H9 (cell line): ENCODE measurements at regions not wholly inside any gene's neighbourhood (a gene's known extent, or its start where the extent isn't known, plus 50 kb on each side); places are given as distances from the start of the nearest gene placed in this dataset.
A peak's percentile ranks its signal among the peaks of the same experiment; 100 is the strongest.

Experiments
- DNase-seq: peaks from one replicate; pipeline ENCODE4 v3.0.0-alpha.2; 2017
- H2AFZ ChIP-seq: one replicate; pipeline ENCODE4 v1.6.1; 2013; ENCODE audit warnings: mild to moderate bottlenecking, low read length, control low read depth, moderate library complexity
- H2AK5ac ChIP-seq: 2 replicates; pipeline ENCODE4 v1.6.1; 2013; ENCODE audit warnings: low read length, control low read depth, mixed read lengths; ENCODE audit not compliant: insufficient read length
- H2BK120ac ChIP-seq: one replicate; pipeline ENCODE4 v1.6.1; 2013; ENCODE audit warnings: low read depth, mild to moderate bottlenecking, low read length, control low read depth, inconsistent platforms; ENCODE audit not compliant: poor library complexity, severe bottlenecking
- H2BK12ac ChIP-seq: 2 replicates; pipeline ENCODE4 v1.6.1; 2013; ENCODE audit warnings: low read length, control low read depth, mixed read lengths, low read depth; ENCODE audit not compliant: insufficient read length
- H2BK15ac ChIP-seq: 2 replicates; pipeline ENCODE4 v1.6.1; 2013; ENCODE audit warnings: low read depth, low read length, control low read depth
- H2BK20ac ChIP-seq: one replicate; pipeline ENCODE4 v1.6.1; 2013; ENCODE audit warnings: low read depth, mild to moderate bottlenecking, low read length, control low read depth, inconsistent platforms; ENCODE audit not compliant: poor library complexity, severe bottlenecking
- H2BK5ac ChIP-seq: 2 replicates; pipeline ENCODE4 v1.6.1; 2013; ENCODE audit warnings: low read length, control low read depth, mixed read lengths; ENCODE audit not compliant: insufficient read length
- H3K14ac ChIP-seq: 2 replicates; pipeline ENCODE4 v1.6.1; 2013; ENCODE audit warnings: low read length, control low read depth; ENCODE audit not compliant: insufficient read depth
- H3K18ac ChIP-seq: 2 replicates; pipeline ENCODE4 v1.6.1; 2013; ENCODE audit warnings: low read depth, mild to moderate bottlenecking, mixed read lengths, low read length, control low read depth; ENCODE audit not compliant: insufficient read length
- H3K23ac ChIP-seq: 2 replicates; pipeline ENCODE4 v1.6.1; 2013; ENCODE audit warnings: low read length, control low read depth, mixed read lengths, low read depth; ENCODE audit not compliant: insufficient read length
- H3K23me2 ChIP-seq: 2 replicates; pipeline ENCODE4 v1.6.1; 2013; ENCODE audit warnings: low read depth, mild to moderate bottlenecking, mixed read lengths, low read length, control low read depth; ENCODE audit not compliant: insufficient read length, poor library complexity, severe bottlenecking
- H3K27ac ChIP-seq: 2 replicates; pipeline ENCODE4 v1.5.1; 2013; ENCODE audit warnings: low read length, control low read depth, mixed read lengths, low read depth; ENCODE audit not compliant: insufficient read length
- H3K27me3 ChIP-seq: 2 replicates; pipeline ENCODE4 v1.6.1; 2013; ENCODE audit warnings: low read length, control low read depth, inconsistent platforms; ENCODE audit not compliant: insufficient read depth
- H3K4ac ChIP-seq: 2 replicates; pipeline ENCODE4 v1.6.1; 2013; ENCODE audit warnings: low read depth, mild to moderate bottlenecking, control low read depth, inconsistent platforms, low read length, moderate library complexity
- H3K4me1 ChIP-seq: 2 replicates; pipeline ENCODE4 v1.6.1; 2013; ENCODE audit warnings: low read length, control low read depth, inconsistent platforms; ENCODE audit not compliant: insufficient read depth
- H3K4me2 ChIP-seq: 2 replicates; pipeline ENCODE4 v1.6.1; 2013; ENCODE audit warnings: low read length, control low read depth, mixed read lengths; ENCODE audit not compliant: insufficient read length, insufficient read depth
- H3K56ac ChIP-seq: 2 replicates; pipeline ENCODE4 v1.6.1; 2013; ENCODE audit warnings: low read depth, mild to moderate bottlenecking, mixed read lengths, low read length, control low read depth; ENCODE audit not compliant: insufficient read length
- H3K79me1 ChIP-seq: 2 replicates; pipeline ENCODE4 v1.6.1; 2013; ENCODE audit warnings: low read depth, mild to moderate bottlenecking, moderate library complexity, low read length, control low read depth, inconsistent platforms; ENCODE audit not compliant: insufficient read depth, poor library complexity, severe bottlenecking
- H3K79me2 ChIP-seq: 2 replicates; pipeline ENCODE4 v1.6.1; 2013; ENCODE audit warnings: low read length, control low read depth, inconsistent platforms; ENCODE audit not compliant: insufficient read depth
- H3K9ac ChIP-seq: 2 replicates; pipeline ENCODE4 v1.6.1; 2013; ENCODE audit warnings: low read length, control low read depth, mixed read lengths; ENCODE audit not compliant: insufficient read length; ENCODE audit errors: extremely low read depth
- H3K9me3 ChIP-seq: one replicate; pipeline ENCODE4 v1.6.1; 2013; ENCODE audit warnings: low read depth, low read length, inconsistent platforms; ENCODE audit not compliant: control insufficient read depth
- H3T11ph ChIP-seq: one replicate; pipeline ENCODE4 v1.6.1; 2013; ENCODE audit warnings: mild to moderate bottlenecking, low read length, control low read depth, inconsistent platforms
- H4K20me1 ChIP-seq: one replicate; pipeline ENCODE4 v1.6.1; 2013; ENCODE audit not compliant: control insufficient read depth, insufficient read length, insufficient read depth
- H4K5ac ChIP-seq: 2 replicates; pipeline ENCODE4 v1.6.1; 2013; ENCODE audit warnings: low read depth, mild to moderate bottlenecking, mixed read lengths, low read length, control low read depth; ENCODE audit not compliant: insufficient read length
- H4K8ac ChIP-seq: replicated peaks from 2 replicates; pipeline ENCODE4 v1.6.1; 2013; ENCODE audit warnings: low read length, control low read depth, mixed read lengths, low read depth; ENCODE audit not compliant: insufficient read length
- H4K91ac ChIP-seq: 2 replicates; pipeline ENCODE4 v1.6.1; 2013; ENCODE audit warnings: low read depth, mild to moderate bottlenecking, moderate library complexity, mixed read lengths, low read length, control low read depth; ENCODE audit not compliant: insufficient read length
- H3K27ac Mint-ChIP-seq, 3 experiments: 2 replicates in 2 of 3; 3 replicates in 1 of 3; pipeline ENCODE4 v1.8.0; 2020 to 2021; ENCODE audit warnings: mixed read lengths in 3 of 3, mild to moderate bottlenecking in 1 of 3, moderate library complexity in 1 of 3
- H3K27me3 Mint-ChIP-seq: 2 replicates; pipeline ENCODE4 v1.8.0; 2021; ENCODE audit warnings: low read depth, mild to moderate bottlenecking, moderate library complexity, mixed read lengths
- H3K36me3 Mint-ChIP-seq, 3 experiments: 2 replicates in 2 of 3; 3 replicates in 1 of 3; pipeline ENCODE4 v1.8.0; 2020 to 2021; ENCODE audit warnings: low read depth in 3 of 3, mixed read lengths in 3 of 3; ENCODE audit not compliant: insufficient read depth in 1 of 3
- H3K4me1 Mint-ChIP-seq, 2 experiments: 2 replicates each; pipeline ENCODE4 v1.8.0; 2020; ENCODE audit warnings: mixed read lengths in 2 of 2
- H3K4me3 Mint-ChIP-seq, 2 experiments: 2 replicates in 1 of 2; 3 replicates in 1 of 2; pipeline ENCODE4 v1.8.0; 2020 to 2021; ENCODE audit warnings: mild to moderate bottlenecking in 2 of 2, mixed read lengths in 2 of 2, moderate library complexity in 1 of 2
- H3K9me3 Mint-ChIP-seq, 2 experiments: 2 replicates in 1 of 2; 3 replicates in 1 of 2; pipeline ENCODE4 v1.8.0; 2020; ENCODE audit warnings: mild to moderate bottlenecking in 2 of 2, mixed read lengths in 2 of 2, moderate library complexity in 1 of 2
- WGBS: extraction: QIAGEN DNeasy Blood & Tissue Kit; methylation state at CpG from one replicate; pipeline ENCODE4 v1.1.7; 2013; ENCODE audit warnings: missing lambda C conversion rate, low lambda C conversion rate, mixed read lengths; ENCODE audit not compliant: insufficient read length; ENCODE audit errors: extremely low coverage; 5-methylcytosine and 5-hydroxymethylcytosine counted together
- TF ChIP-seq, protein P1 (sequence below): fragments of 200-600 bp; sonication (generic); conservative IDR thresholded peaks from 3 replicates; pipeline ENCODE4 v1.8.0; 2021; ENCODE audit warnings: antibody characterized with exemption, mild to moderate bottlenecking

DNA sequence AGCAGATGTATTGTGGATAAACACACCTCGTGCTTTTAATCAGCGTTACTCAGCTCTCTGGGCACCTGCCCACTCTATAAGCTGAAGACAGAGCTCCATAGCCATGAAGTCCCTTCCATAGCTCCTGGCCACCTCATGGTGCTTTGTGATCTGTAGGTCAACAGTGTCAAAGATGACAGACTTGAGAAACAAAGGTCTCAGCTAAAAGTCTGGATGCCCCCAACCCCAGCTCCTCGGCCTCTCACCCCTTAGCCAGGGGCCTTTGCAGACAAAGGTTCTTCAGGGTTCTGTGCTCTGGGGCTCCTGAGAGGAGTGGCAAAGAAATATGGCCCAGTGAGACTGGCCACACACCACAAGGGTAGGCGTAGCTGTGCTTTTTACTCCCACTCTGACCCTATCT is 168.6 kb downstream of the KLF13 start:
- no peak overlapping the region for H2AFZ ChIP-seq
- H2BK5ac ChIP-seq, result no peak overlapping the region
- no peak overlapping the region; a peak in 1 of 7 replicates for H3K27ac Mint-ChIP-seq
- no peak overlapping the region for H3K9ac ChIP-seq
- H3K9me3 ChIP-seq, result no peaks in the 10 kb centered on the region
- no peaks in the 10 kb centered on the region for H3K23me2 ChIP-seq
- no peaks in the 10 kb centered on the region; the same call in none of the 2 replicates for H3K27me3 Mint-ChIP-seq
- peaks cover 9 to 17% of the 10 kb centered on the region in 2 experiments for H3K9me3 Mint-ChIP-seq
- H2AK5ac ChIP-seq, result no peak overlapping the region
- H3K4me2 ChIP-seq, result no peak overlapping the region
- peak; percentile 4 for DNase-seq
- H3K79me2 ChIP-seq, result no peaks in the 10 kb centered on the region
- no peak overlapping the region for H3K23ac ChIP-seq
- no peak overlapping the region for H3K27ac ChIP-seq
- no peak overlapping the region for H3T11ph ChIP-seq
- H4K20me1 ChIP-seq, result no peaks in the 10 kb centered on the region
- H3K36me3 Mint-ChIP-seq, result peaks cover 4 to 9% (median 8%) of the 10 kb centered on the region in 3 experiments; a peak in 4 of 7 replicates
- H3K27me3 ChIP-seq, result no peaks in the 10 kb centered on the region
- H3K4me1 Mint-ChIP-seq, result peaks cover 0 to 6% of the 10 kb centered on the region in 2 experiments; a peak in 1 of 4 replicates
- H3K14ac ChIP-seq, result no peak overlapping the region
- H3K4ac ChIP-seq, result no peak overlapping the region
- no peak overlapping the region for H4K91ac ChIP-seq
- no peak overlapping the region for H2BK15ac ChIP-seq
- no peak overlapping the region for H3K18ac ChIP-seq
- no peak overlapping the region for H4K8ac ChIP-seq
- no peaks in the 10 kb centered on the region for H3K79me1 ChIP-seq
- H3K4me1 ChIP-seq, result no peaks in the 10 kb centered on the region
- no peak overlapping the region for H2BK120ac ChIP-seq
- H3K56ac ChIP-seq, result no peak overlapping the region
- no peak overlapping the region for H3K4me3 Mint-ChIP-seq
- no peak overlapping the region for H2BK20ac ChIP-seq
- H4K5ac ChIP-seq, result no peak overlapping the region
- TF ChIP-seq, protein P1, sequence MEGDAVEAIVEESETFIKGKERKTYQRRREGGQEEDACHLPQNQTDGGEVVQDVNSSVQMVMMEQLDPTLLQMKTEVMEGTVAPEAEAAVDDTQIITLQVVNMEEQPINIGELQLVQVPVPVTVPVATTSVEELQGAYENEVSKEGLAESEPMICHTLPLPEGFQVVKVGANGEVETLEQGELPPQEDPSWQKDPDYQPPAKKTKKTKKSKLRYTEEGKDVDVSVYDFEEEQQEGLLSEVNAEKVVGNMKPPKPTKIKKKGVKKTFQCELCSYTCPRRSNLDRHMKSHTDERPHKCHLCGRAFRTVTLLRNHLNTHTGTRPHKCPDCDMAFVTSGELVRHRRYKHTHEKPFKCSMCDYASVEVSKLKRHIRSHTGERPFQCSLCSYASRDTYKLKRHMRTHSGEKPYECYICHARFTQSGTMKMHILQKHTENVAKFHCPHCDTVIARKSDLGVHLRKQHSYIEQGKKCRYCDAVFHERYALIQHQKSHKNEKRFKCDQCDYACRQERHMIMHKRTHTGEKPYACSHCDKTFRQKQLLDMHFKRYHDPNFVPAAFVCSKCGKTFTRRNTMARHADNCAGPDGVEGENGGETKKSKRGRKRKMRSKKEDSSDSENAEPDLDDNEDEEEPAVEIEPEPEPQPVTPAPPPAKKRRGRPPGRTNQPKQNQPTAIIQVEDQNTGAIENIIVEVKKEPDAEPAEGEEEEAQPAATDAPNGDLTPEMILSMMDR, result no peak
- H2BK12ac ChIP-seq, result no peak overlapping the region
- WGBS, result no CpG with 5 or more reads among the region's 4 CpGs
